SK-N-SH (cell line): ENCODE measurements at regions not wholly inside any gene's neighbourhood (a gene's known extent, or its start where the extent isn't known, plus 50 kb on each side); places are given as distances from the start of the nearest gene placed in this dataset.

ENCODE experiments used
- EP300 ChIP-seq, 2 experiments: IDR thresholded peaks; 2 replicates each; pipeline versions ENCODE4 v1.4.0 to v1.6.1; 2012; ENCODE audit warnings: borderline replicate concordance in 1 of 2, low read depth in 1 of 2, low read length in 1 of 2
- JUND ChIP-seq: IDR thresholded peaks from 2 replicates; pipeline ENCODE4 v1.4.0; 2012
- MAX ChIP-seq: IDR thresholded peaks from 2 replicates; pipeline ENCODE4 v1.4.0; 2012; ENCODE audit warnings: low read depth
- RAD21 ChIP-seq: IDR thresholded peaks from 2 replicates; pipeline ENCODE4 v1.6.1; 2012; ENCODE audit warnings: mild to moderate bottlenecking, low read length
- TAF1 ChIP-seq: IDR thresholded peaks from 2 replicates; pipeline ENCODE4 v1.6.1; 2012; ENCODE audit warnings: low read depth, mild to moderate bottlenecking, low read length, moderate library complexity, borderline replicate concordance
- USF1 ChIP-seq: IDR thresholded peaks from 2 replicates; pipeline ENCODE4 v1.4.0; 2012; ENCODE audit warnings: low read depth, borderline replicate concordance
- YY1 ChIP-seq: IDR thresholded peaks from 2 replicates; pipeline ENCODE4 v1.4.0; 2012; ENCODE audit warnings: low read depth, mild to moderate bottlenecking
- TF ChIP-seq, protein P1 (sequence below): fragments of 200-600 bp; sonication (generic); IDR thresholded peaks from 2 replicates; pipeline ENCODE4 v1.6.1; 2017; ENCODE audit warnings: antibody characterized with exemption, mild to moderate bottlenecking, moderate library complexity

DNA sequence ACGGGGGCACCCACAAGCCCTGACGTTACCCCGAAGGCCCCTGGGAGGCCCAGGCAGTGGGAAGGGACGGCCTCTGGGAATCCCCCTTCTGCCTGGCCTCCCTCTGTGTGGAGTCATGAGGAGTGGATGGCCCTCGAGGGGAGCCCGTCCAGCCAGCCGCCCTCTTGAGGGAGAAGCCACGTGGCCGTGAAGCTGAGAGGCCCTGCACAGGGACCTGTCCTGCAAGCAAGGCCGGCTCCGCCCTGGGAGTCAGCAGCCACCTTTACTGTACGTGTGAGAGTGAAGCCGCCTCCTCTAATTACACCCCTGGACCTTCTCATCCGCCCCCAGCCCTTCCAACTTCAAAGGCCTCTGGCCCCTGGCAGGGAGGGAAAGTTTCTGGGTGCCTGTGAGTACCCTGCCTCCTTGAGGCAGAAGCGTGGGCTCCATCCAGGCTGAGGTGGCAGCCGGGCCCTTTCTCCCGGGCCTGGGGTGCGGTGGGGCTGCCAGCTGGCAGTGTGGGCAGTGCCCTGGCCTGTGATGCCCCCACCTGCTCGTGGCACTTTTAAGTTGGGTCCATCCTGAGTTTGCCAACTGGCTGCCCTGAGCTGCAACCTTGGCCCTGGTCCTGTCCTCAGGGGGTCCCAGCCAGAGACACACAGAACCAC, 55.9 kb upstream of the EGFL7 start:
- TF ChIP-seq, protein P1, sequence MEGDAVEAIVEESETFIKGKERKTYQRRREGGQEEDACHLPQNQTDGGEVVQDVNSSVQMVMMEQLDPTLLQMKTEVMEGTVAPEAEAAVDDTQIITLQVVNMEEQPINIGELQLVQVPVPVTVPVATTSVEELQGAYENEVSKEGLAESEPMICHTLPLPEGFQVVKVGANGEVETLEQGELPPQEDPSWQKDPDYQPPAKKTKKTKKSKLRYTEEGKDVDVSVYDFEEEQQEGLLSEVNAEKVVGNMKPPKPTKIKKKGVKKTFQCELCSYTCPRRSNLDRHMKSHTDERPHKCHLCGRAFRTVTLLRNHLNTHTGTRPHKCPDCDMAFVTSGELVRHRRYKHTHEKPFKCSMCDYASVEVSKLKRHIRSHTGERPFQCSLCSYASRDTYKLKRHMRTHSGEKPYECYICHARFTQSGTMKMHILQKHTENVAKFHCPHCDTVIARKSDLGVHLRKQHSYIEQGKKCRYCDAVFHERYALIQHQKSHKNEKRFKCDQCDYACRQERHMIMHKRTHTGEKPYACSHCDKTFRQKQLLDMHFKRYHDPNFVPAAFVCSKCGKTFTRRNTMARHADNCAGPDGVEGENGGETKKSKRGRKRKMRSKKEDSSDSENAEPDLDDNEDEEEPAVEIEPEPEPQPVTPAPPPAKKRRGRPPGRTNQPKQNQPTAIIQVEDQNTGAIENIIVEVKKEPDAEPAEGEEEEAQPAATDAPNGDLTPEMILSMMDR = no peak
- TF ChIP-seq MAX = no peak
- no peak for TF ChIP-seq TAF1
- TF ChIP-seq RAD21 = no peak
- TF ChIP-seq EP300 (IDR thresholded peaks at IDR 0.05; ENCODE audit: borderline replicate concordance in 1 of 2, low read depth in 1 of 2, low read length in 1 of 2) = no peak
- no peak for TF ChIP-seq USF1
- TF ChIP-seq JUND = no peak
- TF ChIP-seq YY1 = no peak
